Nephron (organoid): ENCODE measurements at regions not wholly inside any gene's neighbourhood (a gene's known extent, or its start where the extent isn't known, plus 50 kb on each side); places are given as distances from the start of the nearest gene placed in this dataset.

Experiments used
- H3K27ac Mint-ChIP-seq, 3 experiments: 2 replicates each; pipeline ENCODE4 v1.8.0; 2020; ENCODE audit warnings: mixed read lengths in 3 of 3, mild to moderate bottlenecking in 2 of 3, moderate library complexity in 1 of 3
- H3K27me3 Mint-ChIP-seq: 2 replicates; pipeline ENCODE4 v1.8.0; 2021; ENCODE audit warnings: low read depth, mild to moderate bottlenecking, moderate library complexity, mixed read lengths
- H3K36me3 Mint-ChIP-seq: 2 replicates; pipeline ENCODE4 v1.8.0; 2020; ENCODE audit warnings: low read depth, mixed read lengths
- H3K4me1 Mint-ChIP-seq: 2 replicates; pipeline ENCODE4 v1.8.0; 2020; ENCODE audit warnings: mixed read lengths
- H3K4me3 Mint-ChIP-seq, 3 experiments: 2 replicates each; pipeline ENCODE4 v1.8.0; 2020; ENCODE audit warnings: mild to moderate bottlenecking in 3 of 3, mixed read lengths in 3 of 3, moderate library complexity in 2 of 3
- H3K9me3 Mint-ChIP-seq: 2 replicates; pipeline ENCODE4 v1.8.0; 2020; ENCODE audit warnings: mixed read lengths
- CTCF ChIP-seq, 3 experiments: fragments of 200-600 bp; sonication (generic); IDR thresholded peaks; one replicate each; pipeline ENCODE4 v1.5.0; 2021; ENCODE audit warnings: antibody characterized with exemption in 3 of 3; ENCODE audit not compliant: unreplicated experiment in 3 of 3

GRCh38 chr9:129381481-129381957, 203.5 kb upstream of the IER5L start:
- Mint-ChIP-seq H3K27me3 (peaks cover 4% of the 10 kb centered on the region), H3K4me1 (peaks cover 31% of the 10 kb centered on the region), H3K27ac (peak overlapping the region in 1 of 3 experiments; percentile 28), H3K36me3 (no peaks in the 10 kb centered on the region), H3K9me3 (no peaks in the 10 kb centered on the region), H3K4me3 (no peak overlapping the region)
- no peak for TF ChIP-seq CTCF (IDR thresholded peaks at IDR 0.05; ENCODE audit: unreplicated experiment in 3 of 3)

- H3K9me3 Mint-ChIP-seq, result no peaks in the 10 kb centered on the region
- no peak overlapping the region for H3K4me3 Mint-ChIP-seq
Observed at GRCh38 chr9:129380961-129381401, 202.9 kb upstream of the IER5L start.

GRCh38 chr9:129379886-129380285, 201.8 kb upstream of the IER5L start:
- peak overlapping the region in 1 of 3 experiments; percentile 10 for H3K4me3 Mint-ChIP-seq
- no peaks in the 10 kb centered on the region for H3K36me3 Mint-ChIP-seq
- peak overlapping the region in 2 of 3 experiments; percentile 71 to 82 for H3K27ac Mint-ChIP-seq
- no peaks in the 10 kb centered on the region for H3K27me3 Mint-ChIP-seq
- peaks cover 2% of the 10 kb centered on the region for H3K9me3 Mint-ChIP-seq
- peaks cover 26% of the 10 kb centered on the region for H3K4me1 Mint-ChIP-seq
- no peak for TF ChIP-seq CTCF (IDR thresholded peaks at IDR 0.05; ENCODE audit: unreplicated experiment in 3 of 3)

More at GRCh38 chr9:129380961-129381401, 202.9 kb upstream of the IER5L start:
- no peak for TF ChIP-seq CTCF (IDR thresholded peaks at IDR 0.05; ENCODE audit: unreplicated experiment in 3 of 3)
- Mint-ChIP-seq H3K4me1 (peaks cover 31% of the 10 kb centered on the region), H3K36me3 (no peaks in the 10 kb centered on the region), H3K27me3 (peaks cover 4% of the 10 kb centered on the region), H3K27ac (no peak overlapping the region)

- no peaks in the 10 kb centered on the region for H3K36me3 Mint-ChIP-seq
- no peak overlapping the region for H3K4me3 Mint-ChIP-seq
- H3K9me3 Mint-ChIP-seq, result peaks cover 4% of the 10 kb centered on the region
- peaks cover 26% of the 10 kb centered on the region for H3K4me1 Mint-ChIP-seq
- TF ChIP-seq CTCF (IDR thresholded peaks at IDR 0.05; ENCODE audit: unreplicated experiment in 3 of 3), result no peak
- peak overlapping the region in 2 of 3 experiments; percentile 71 to 82 for H3K27ac Mint-ChIP-seq
- H3K27me3 Mint-ChIP-seq, result no peaks in the 10 kb centered on the region
Observed at GRCh38 chr9:129379181-129379836, 201.2 kb upstream of the IER5L start.

GRCh38 chr9:129377931-129378661, 200.0 kb upstream of the IER5L start:
- Mint-ChIP-seq H3K4me1 (peaks cover 26% of the 10 kb centered on the region), H3K36me3 (no peaks in the 10 kb centered on the region), H3K27ac (peak overlapping the region; percentile 3 to 66 (median 28)), H3K9me3 (peaks cover 4% of the 10 kb centered on the region), H3K27me3 (no peaks in the 10 kb centered on the region), H3K4me3 (peak overlapping the region in 1 of 3 experiments; percentile 15)
- TF ChIP-seq CTCF (IDR thresholded peaks at IDR 0.05; ENCODE audit: unreplicated experiment in 3 of 3), result no peak
